ENCODE measurements at regions not wholly inside any gene's neighbourhood (a gene's known extent, or its start where the extent isn't known, plus 50 kb on each side); places are given as distances from the start of the nearest gene placed in this dataset.

DNA sequence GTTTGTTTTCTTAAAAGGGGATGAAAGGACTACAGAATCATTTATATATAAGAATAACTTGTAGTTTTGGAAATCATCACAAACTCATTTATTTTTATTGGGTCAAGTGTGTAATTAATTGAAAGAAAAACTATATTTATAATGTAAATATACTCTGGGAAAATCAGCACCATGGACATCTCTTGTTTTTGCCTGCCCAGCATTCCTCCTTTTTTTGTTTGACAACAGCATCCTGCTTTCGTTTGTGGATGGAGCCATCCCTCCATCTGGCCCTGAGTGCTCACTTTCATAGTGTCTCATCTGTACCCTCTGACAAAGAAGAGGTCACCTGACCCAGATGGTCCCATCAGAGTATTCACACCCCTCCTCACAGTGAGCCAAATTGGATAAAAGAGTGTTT is 308.2 kb upstream of the HTR1E start:
- Histone ChIP-seq H3K9me2 (ENCODE audit: insufficient read depth, low read length) (no peaks in the 10 kb centered on the region), H3K27ac (ENCODE audit: low read depth, low read length, poor library complexity, severe bottlenecking) (no peak overlapping the region), H3K4me3 (ENCODE audit: low read depth, low read length, poor library complexity, severe bottlenecking) (no peak overlapping the region), H3K36me3 (ENCODE audit: insufficient read depth, low read length) (no peaks in the 10 kb centered on the region), H3K4me1 (ENCODE audit: insufficient read depth, low read length, poor library complexity, severe bottlenecking) (no peaks in the 10 kb centered on the region), H2AFZ (ENCODE audit: low read length) (no peak overlapping the region), H4K20me1 (ENCODE audit: insufficient read depth, low read length) (no peaks in the 10 kb centered on the region), H3K9me3 (ENCODE audit: low read length) (no peaks in the 10 kb centered on the region), H3K79me2 (ENCODE audit: insufficient read depth, low read depth, low read length) (no peaks in the 10 kb centered on the region), H3K4me2 (ENCODE audit: low read length) (no peak overlapping the region)
- no TSS peak for BruUV-seq (replicated peaks)
- CTCF ChIA-PET (ENCODE audit: unreplicated experiment) = no interaction called here
- DNase-seq (ENCODE audit: low spot score) = no peak
- intact Hi-C loops (cut with micrococcal nuclease; ENCODE audit: unreplicated experiment) = no loop called here
- POLR2A ChIA-PET = no interaction called here
- TF ChIP-seq EZH2phosphoT487 (IDR thresholded peaks at IDR 0.05; ENCODE audit: borderline replicate concordance, low read depth, low read length) = no peak
- TF ChIP-seq, protein P1, sequence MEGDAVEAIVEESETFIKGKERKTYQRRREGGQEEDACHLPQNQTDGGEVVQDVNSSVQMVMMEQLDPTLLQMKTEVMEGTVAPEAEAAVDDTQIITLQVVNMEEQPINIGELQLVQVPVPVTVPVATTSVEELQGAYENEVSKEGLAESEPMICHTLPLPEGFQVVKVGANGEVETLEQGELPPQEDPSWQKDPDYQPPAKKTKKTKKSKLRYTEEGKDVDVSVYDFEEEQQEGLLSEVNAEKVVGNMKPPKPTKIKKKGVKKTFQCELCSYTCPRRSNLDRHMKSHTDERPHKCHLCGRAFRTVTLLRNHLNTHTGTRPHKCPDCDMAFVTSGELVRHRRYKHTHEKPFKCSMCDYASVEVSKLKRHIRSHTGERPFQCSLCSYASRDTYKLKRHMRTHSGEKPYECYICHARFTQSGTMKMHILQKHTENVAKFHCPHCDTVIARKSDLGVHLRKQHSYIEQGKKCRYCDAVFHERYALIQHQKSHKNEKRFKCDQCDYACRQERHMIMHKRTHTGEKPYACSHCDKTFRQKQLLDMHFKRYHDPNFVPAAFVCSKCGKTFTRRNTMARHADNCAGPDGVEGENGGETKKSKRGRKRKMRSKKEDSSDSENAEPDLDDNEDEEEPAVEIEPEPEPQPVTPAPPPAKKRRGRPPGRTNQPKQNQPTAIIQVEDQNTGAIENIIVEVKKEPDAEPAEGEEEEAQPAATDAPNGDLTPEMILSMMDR (conservative IDR thresholded peaks at IDR 0.05; ENCODE audit: low read length) = no peak

DNA sequence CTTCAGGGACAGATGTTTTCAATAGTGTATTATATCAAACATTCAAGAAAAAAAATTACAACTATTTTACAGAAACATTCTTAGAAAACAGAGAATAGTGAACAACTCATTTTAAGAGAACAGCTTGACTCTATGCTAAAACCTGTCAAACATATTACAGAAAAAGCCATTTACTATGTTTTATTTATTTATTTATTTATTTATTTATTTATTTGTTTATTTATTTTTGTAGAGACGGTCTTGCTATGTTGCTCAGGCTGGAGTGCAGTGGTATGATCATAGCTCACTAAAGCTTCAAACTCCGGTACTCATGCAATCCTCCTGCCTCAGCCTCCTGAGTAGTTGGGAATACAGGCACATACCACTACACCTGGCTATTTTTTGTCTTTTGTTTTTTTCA is 317.9 kb upstream of the HTR1E start:
- H3K4me3 ChIP-seq (ENCODE audit: low read depth, low read length, poor library complexity, severe bottlenecking) = no peak overlapping the region
- no peak overlapping the region for H2AFZ ChIP-seq (ENCODE audit: low read length)
- TF ChIP-seq EZH2phosphoT487 (IDR thresholded peaks at IDR 0.05; ENCODE audit: borderline replicate concordance, low read depth, low read length) = no peak
- TF ChIP-seq, protein P1 (conservative IDR thresholded peaks at IDR 0.05; ENCODE audit: low read length) = no peak
- intact Hi-C loops (cut with micrococcal nuclease; ENCODE audit: unreplicated experiment) = no loop called here
- POLR2A ChIA-PET = no interaction called here
- CTCF ChIA-PET (ENCODE audit: unreplicated experiment) = no interaction called here
- H3K9me3 ChIP-seq (ENCODE audit: low read length) = no peaks in the 10 kb centered on the region
- DNase-seq (ENCODE audit: low spot score) = no peak
- H3K79me2 ChIP-seq (ENCODE audit: insufficient read depth, low read depth, low read length) = no peaks in the 10 kb centered on the region
- no peak overlapping the region for H3K27ac ChIP-seq (ENCODE audit: low read depth, low read length, poor library complexity, severe bottlenecking)
- no peaks in the 10 kb centered on the region for H3K9me2 ChIP-seq (ENCODE audit: insufficient read depth, low read length)
- no peaks in the 10 kb centered on the region for H3K36me3 ChIP-seq (ENCODE audit: insufficient read depth, low read length)
- H3K4me1 ChIP-seq (ENCODE audit: insufficient read depth, low read length, poor library complexity, severe bottlenecking) = no peaks in the 10 kb centered on the region
- BruUV-seq (replicated peaks) = no TSS peak
- no peaks in the 10 kb centered on the region for H4K20me1 ChIP-seq (ENCODE audit: insufficient read depth, low read length)
- no peak overlapping the region for H3K4me2 ChIP-seq (ENCODE audit: low read length)

DNA sequence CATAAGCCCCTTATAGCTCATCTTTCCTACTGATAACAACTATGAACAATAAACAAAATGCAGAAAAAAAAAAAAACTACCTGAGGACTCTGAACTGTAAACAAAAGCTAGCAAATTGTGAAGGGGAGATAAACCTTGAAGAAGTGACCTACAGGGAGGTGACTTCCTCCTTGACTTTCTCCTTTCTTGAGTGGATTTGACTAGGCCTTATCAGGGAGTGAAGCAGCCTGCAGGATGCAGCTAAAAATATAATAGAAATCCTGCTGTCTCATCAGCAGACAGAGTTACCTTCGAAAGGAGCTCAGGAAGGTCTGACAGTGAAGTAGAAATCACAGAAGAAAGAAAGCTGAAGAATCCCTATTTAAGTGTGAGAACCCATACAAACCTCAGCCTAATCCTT is 322.0 kb upstream of the HTR1E start:
- Histone ChIP-seq H3K4me2 (ENCODE audit: low read length) (no peak overlapping the region), H3K9me2 (ENCODE audit: insufficient read depth, low read length) (no peaks in the 10 kb centered on the region), H4K20me1 (ENCODE audit: insufficient read depth, low read length) (no peaks in the 10 kb centered on the region), H2AFZ (ENCODE audit: low read length) (0 out of 2 replicates have a peak overlapping the region, but pooled peaks have one; percentile 7), H3K4me3 (ENCODE audit: low read depth, low read length, poor library complexity, severe bottlenecking) (no peak overlapping the region), H3K4me1 (ENCODE audit: insufficient read depth, low read length, poor library complexity, severe bottlenecking) (no peaks in the 10 kb centered on the region), H3K36me3 (ENCODE audit: insufficient read depth, low read length) (no peaks in the 10 kb centered on the region), H3K27ac (ENCODE audit: low read depth, low read length, poor library complexity, severe bottlenecking) (no peak overlapping the region), H3K79me2 (ENCODE audit: insufficient read depth, low read depth, low read length) (no peaks in the 10 kb centered on the region), H3K9me3 (ENCODE audit: low read length) (no peaks in the 10 kb centered on the region)
- TF ChIP-seq EZH2phosphoT487 (IDR thresholded peaks at IDR 0.05; ENCODE audit: borderline replicate concordance, low read depth, low read length) = no peak
- TF ChIP-seq, protein P1 (conservative IDR thresholded peaks at IDR 0.05; ENCODE audit: low read length) = no peak
- CTCF ChIA-PET (ENCODE audit: unreplicated experiment) = no interaction called here
- intact Hi-C loops (cut with micrococcal nuclease; ENCODE audit: unreplicated experiment) = no loop called here
- DNase-seq (ENCODE audit: low spot score) = no peak
- no TSS peak for BruUV-seq (replicated peaks)
- POLR2A ChIA-PET = interaction anchor here (0.6 to 0.9 kb wide), 2 partner anchors 137 to 384 kb away, joined by 3 read pairs; no protein-coding TSS in a partner anchor

Data from OCI-LY7 (cell line).